CD1c-positive myeloid dendritic cell (primary cell): ENCODE measurements at regions not wholly inside any gene's neighbourhood (a gene's known extent, or its start where the extent isn't known, plus 50 kb on each side); places are given as distances from the start of the nearest gene placed in this dataset.
"Not testable (repeated sequence)": the region's sequence is repeated elsewhere in the genome, so short reads cannot be mapped to it uniquely, and the experiment has no call there.

ENCODE experiments used
- DNase-seq: peaks from one replicate; pipeline ENCODE4 v3.0.0-alpha.2; 2016; ENCODE audit errors: extremely low spot score

DNA sequence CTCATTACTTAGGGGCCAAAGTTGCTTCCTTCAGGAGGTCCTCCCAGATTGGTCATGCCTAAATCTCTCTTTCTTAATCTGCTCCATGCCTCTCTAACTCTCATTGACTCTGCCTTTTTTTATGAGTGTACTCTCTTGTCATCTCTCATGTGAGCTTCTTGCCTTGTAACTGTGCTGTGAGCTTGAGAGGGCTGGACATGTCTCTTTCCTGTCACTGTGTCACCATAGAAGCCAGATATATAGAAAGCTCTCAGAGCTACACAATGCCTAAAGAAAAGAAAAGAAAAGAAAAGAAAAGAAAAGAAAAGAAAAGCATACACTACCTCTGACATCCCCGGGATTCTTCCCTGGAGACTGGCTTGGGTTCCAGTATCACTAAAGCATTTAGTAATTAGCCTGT lies 161.5 kb upstream of the SKOR2 start:
- DNase-seq: no peak

DNA sequence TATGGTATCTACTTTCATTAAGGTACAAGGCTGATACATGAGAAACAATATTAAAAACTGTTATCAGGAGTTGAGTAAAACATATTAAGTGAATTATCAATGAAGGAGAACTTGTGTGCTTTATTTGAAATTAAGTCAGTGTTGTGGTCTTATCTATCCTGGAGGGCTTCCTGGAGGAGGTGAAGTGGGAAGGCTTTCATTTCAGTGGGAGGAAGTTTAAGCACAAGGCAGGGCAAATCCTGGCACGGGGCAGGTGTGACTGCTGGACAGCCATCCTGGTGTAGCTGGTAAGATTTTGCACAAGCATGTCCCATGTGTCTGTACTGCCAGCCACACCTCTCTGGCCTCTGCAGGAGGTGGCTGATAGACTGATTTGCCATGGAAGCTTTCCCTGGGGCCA lies 159.7 kb upstream of the SKOR2 start:
- no peak for DNase-seq

- no peak for DNase-seq
These were observed 158.7 kb upstream of the SKOR2 start for GRCh38 chr18:47410139-47410538.

GRCh38 chr18:47409519-47409918 lies 158.1 kb upstream of the SKOR2 start:
- no peak for DNase-seq

- DNase-seq: no peak
These were observed 156.3 kb upstream of the SKOR2 start for GRCh38 chr18:47407736-47408135.

DNA sequence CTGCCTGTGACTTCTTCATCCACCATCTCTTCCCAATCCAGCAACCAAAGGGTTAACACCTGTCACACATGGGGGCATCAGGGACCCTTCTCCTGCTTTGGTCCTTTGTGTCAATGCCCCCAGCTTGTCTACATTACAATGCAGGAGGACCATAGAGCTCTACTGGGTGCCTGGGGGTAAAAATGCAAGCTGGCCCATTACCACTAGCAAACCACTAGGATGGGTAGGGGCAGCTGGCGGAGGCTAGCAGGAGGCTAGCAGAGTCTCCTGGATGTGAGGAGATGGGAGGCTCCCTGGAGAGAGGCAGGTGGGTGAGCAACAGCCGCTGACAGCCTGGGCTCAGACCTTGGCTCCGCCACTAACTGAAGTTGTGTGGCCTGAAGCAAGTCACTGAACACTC lies 153.4 kb upstream of the SKOR2 start:
- DNase-seq: no peak

GRCh38 chr18:47403949-47404348 lies 152.5 kb upstream of the SKOR2 start:
- no peak for DNase-seq

- DNase-seq: no peak
These were observed 151.9 kb upstream of the SKOR2 start for GRCh38 chr18:47403317-47403716.

- DNase-seq: no peak
These were observed 148.0 kb upstream of the SKOR2 start for GRCh38 chr18:47399475-47399874.

DNA sequence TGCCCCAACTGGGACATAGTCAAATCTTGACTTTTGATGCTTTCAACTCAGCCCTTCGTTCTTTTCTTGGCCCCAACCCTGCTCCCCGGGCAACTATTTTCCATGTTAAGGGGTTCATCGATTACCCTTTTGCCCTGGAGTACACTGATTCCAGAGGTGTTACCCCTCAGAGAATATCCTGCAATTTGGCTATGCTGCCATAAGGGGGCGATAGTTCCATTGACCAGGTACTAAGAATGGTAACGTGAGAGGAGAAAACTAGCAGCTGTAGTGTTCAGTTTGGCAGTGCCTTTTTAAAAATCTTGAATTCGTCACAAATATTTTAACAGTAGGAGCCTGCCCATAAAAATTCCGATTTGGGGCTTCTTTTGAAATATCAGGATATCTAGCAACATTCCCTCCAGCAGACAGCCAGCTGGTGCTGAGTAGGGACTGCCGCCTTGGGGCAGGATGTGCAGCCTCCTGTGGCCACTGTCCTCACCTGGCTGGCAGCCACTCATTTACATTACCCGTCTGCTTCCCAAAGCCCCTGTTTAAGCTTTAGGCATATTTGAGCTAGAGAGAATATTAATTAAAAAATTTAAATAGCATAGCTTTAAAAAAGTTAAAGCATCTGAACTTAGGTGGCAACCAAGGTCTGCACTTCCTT lies 146.3 kb upstream of the SKOR2 start:
- DNase-seq: peak; percentile 28

GRCh38 chr18:47391665-47392064 lies 140.2 kb upstream of the SKOR2 start:
- no peak for DNase-seq

DNA sequence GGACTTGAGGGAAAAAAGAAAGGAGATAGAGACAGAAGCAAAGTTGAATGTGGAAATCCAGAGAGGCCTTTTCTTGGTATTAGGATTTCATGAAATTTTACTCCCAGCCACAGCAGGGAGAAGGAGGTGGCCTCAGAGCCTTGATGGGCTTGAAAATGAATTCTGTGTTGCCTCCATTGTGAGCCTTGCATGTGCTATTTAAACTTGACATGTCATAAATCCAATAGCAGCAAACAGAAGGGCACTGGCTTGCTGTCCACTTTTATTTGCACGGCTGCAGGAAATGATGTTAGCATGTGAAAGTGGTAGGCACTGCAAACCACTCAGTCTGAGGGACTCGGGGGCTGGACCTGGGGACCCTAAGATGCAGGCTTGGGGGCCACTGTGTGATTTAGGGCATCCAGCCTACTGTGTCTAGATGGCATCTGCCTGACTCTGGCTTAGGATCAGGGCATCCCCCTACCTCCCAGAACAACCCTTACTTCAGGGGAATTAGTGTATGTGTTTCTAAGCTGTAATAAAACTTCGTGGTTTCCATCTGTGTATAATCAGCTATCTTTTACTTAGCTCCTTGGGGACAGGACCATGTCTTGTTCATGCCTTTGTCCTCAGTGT lies 139.1 kb upstream of the SKOR2 start:
- no peak for DNase-seq

DNA sequence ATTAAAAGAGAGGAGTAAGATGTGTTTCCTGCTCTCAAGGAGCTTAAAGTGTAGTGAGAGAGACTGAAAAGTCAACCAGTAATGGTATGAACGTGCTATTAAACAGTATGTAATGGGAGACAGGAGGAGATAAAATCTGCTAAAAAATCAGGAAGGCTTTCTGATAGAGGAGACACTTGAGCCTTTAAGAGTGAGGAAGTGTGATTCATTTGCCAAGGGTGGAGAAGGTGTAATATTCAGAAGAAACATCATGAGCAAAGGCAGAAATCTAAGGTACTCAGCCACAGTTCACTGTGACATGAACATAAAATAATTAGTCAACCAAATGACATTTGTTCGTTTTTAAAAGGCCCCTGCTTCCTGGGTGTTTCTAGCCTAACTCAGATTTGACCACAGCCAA lies 137.8 kb upstream of the SKOR2 start:
- DNase-seq: no peak

GRCh38 chr18:47387864-47388263 lies 136.4 kb upstream of the SKOR2 start:
- DNase-seq: no peak

DNA sequence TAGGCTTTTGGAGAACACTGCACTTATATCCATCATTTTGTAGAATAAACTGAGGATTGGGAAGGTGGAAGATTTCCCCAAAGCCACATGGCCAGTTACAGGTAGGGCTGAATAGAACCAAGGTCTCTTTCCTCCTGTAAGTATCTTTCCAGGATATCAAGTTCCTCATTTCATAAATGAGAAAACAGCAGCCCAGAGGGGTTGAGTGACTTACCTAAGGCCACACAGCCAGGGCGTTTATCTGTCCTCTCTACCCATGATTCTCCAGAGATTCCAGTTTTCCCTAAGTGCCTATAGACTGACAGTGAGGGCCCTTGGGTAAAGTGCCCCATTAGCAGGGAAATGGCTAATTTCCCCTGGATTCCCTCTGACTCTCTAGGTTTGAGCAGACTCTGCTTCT lies 132.3 kb upstream of the SKOR2 start:
- DNase-seq: no peak

DNA sequence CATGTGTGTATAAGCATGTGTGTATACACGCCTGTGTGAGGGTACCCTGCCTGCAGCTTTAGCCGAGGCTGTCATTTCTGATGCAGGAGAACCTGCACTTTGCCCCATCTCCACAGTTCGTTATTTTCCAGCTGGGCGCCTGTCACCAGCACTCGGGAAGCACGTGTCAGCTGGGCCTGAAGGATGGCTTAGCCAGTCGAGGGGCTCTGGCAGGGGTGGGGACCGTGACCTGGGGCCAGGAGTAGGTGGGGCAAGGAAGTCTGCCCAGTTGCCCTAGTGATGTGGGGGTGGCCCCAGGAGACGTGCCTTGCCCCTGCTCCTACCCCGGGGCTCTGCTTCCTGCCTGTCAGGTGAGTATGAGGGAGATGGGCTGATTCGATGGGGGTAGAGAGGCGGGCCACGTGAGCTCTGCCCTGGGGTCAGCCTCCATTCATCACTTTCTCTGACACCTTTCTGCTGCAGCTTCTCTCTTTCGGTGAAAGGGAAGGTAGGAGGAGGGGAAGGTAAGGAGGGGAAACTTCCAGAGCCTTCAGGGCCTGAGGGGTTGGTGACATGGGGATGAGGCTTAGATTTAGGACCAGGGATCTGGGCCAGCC lies 130.6 kb upstream of the SKOR2 start:
- no peak for DNase-seq

DNA sequence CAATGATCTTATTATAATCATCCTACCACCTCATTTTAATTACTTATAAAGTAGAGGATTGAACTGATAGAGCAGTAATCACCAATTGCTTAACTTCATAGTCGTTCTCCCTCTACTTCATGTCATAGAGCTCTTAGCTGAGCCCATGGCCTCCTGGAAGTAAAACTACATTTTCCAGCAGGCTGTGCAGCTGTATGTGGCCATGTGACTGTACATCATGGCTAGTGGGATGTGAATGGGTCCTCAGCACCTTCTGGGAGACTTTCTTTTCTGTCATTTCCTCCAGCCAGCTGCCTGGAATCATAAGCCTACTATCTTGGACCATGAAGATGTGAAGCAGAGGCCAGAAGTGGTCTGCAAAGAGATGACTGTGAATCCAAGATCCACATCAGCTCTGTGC lies 128.7 kb upstream of the SKOR2 start:
- DNase-seq: no peak

DNA sequence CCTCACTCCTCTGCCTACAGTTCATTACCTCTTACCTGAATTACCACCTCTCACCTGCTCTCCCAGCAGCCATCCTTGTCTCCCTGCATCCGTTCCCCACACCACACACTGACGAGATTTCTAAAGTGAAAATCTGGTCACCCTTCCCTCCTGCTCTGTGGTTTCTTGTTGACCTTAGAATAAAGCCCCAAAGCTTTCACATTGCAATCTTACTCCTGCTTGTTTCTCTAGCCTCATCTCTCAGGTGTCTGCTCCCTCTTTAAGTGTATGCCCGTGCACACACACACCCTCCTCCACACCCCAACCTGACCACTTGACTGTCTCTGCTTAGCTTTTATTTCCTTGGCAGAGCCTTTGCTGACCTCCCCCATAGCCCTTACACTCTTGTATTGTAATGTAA lies 122.0 kb upstream of the SKOR2 start:
- no peak for DNase-seq

GRCh38 chr18:47370052-47370451 lies 118.6 kb upstream of the SKOR2 start:
- DNase-seq: no peak

GRCh38 chr18:47354061-47354460 lies 102.6 kb upstream of the SKOR2 start:
- DNase-seq: not testable (repeated sequence)

GRCh38 chr18:47346016-47346415 lies 94.6 kb upstream of the SKOR2 start:
- DNase-seq: no peak

DNA sequence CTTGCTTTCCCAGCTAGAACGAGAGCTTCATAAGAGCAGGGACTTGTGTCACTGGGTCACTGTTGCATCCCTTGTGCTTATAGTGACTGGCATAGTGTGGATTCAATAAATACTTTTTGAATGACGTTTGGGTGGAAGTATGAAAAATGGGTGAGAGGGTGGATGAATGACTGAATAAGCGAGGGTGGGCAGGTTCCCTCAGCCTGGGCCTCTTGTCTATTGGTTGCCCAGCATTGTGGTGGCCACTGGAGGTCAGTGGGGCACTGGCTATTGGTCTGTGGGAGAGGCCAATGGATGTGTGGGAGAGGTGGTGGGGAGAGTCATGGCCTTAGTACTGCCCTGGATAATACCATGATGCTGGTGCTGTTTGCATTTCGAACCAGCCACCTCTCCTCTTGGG lies 93.8 kb upstream of the SKOR2 start:
- no peak for DNase-seq

- no peak for DNase-seq
These were observed 91.8 kb upstream of the SKOR2 start for GRCh38 chr18:47343291-47343690.

DNA sequence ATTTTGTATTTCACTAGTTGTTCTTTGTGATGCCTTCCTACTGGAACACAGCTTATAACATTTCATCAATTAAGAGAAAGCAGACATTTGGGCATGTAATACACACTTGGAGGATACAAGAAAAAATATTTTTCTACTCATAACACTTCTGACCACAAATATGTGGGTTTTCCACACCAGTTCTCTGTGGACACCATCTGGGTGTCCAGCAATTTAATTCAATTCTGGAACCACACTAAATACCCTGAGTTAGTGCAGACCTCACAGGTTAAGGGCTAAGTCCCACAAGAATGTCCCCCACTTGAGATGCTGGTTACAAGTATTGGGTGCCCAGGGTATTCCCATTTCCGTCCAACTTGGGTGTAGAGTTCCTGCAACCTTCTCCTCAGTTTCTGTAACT lies 91.1 kb upstream of the SKOR2 start:
- no peak for DNase-seq
